Stomach smooth muscle (tissue), 2 donors: ENCODE measurements at regions not wholly inside any gene's neighbourhood (a gene's known extent, or its start where the extent isn't known, plus 50 kb on each side); places are given as distances from the start of the nearest gene placed in this dataset.
"Not testable (repeated sequence)": the region's sequence is repeated elsewhere in the genome, so short reads cannot be mapped to it uniquely, and the experiment has no call there.

Source experiments
- H3K27ac ChIP-seq: one replicate; pipeline ENCODE4 v1.7.0; 2013; ENCODE audit warnings: mild to moderate bottlenecking, low read length, inconsistent platforms
- H3K27me3 ChIP-seq, 2 donors: one replicate each; pipeline ENCODE4 v1.7.0; 2013; ENCODE audit warnings: low read length in 2 of 2; ENCODE audit not compliant: insufficient read depth in 2 of 2, control insufficient read depth in 1 of 2
- H3K36me3 ChIP-seq, 2 donors: one replicate each; pipeline ENCODE4 v1.7.0; 2013; ENCODE audit warnings: low read length in 2 of 2; ENCODE audit not compliant: control insufficient read depth in 2 of 2, insufficient read depth in 2 of 2
- H3K4me1 ChIP-seq: one replicate; pipeline ENCODE4 v1.7.0; 2013; ENCODE audit warnings: low read length; ENCODE audit not compliant: control insufficient read depth, insufficient read depth
- H3K4me3 ChIP-seq, 2 donors: one replicate each; pipeline ENCODE4 v1.7.0; 2013; ENCODE audit warnings: low read length in 2 of 2
- H3K9ac ChIP-seq, 2 donors: one replicate each; pipeline ENCODE4 v1.7.0; 2013; ENCODE audit warnings: low read length in 2 of 2, mild to moderate bottlenecking in 1 of 2
- H3K9me3 ChIP-seq, 2 donors: one replicate each; pipeline ENCODE4 v1.7.0; 2013; ENCODE audit warnings: low read length in 2 of 2; ENCODE audit not compliant: control insufficient read depth in 2 of 2
- donor health status: healthy.
- donor health status: Pancreatic carcinoma.

- no peak overlapping the region for H3K4me3 ChIP-seq
- no peaks in the 10 kb centered on the region for H3K27me3 ChIP-seq
- H3K36me3 ChIP-seq, result no peaks in the 10 kb centered on the region
- no peaks in the 10 kb centered on the region for H3K9me3 ChIP-seq
- H3K4me1 ChIP-seq, result no peaks in the 10 kb centered on the region
- no peak overlapping the region for H3K27ac ChIP-seq
- no peak overlapping the region for H3K9ac ChIP-seq
Observed at GRCh38 chr1:95655321-95656020, 421.5 kb downstream of the RWDD3 start.

GRCh38 chr1:95657248-95657647, 423.2 kb downstream of the RWDD3 start:
- Histone ChIP-seq H3K4me1 (no peaks in the 10 kb centered on the region), H3K36me3 (no peaks in the 10 kb centered on the region), H3K27me3 (no peaks in the 10 kb centered on the region), H3K27ac (no peak overlapping the region), H3K9me3 (no peaks in the 10 kb centered on the region), H3K4me3 (no peak overlapping the region), H3K9ac (no peak overlapping the region)

- Histone ChIP-seq H3K36me3 (no peaks in the 10 kb centered on the region), H3K4me3 (no peak overlapping the region)
Observed at GRCh38 chr1:95659166-95659565, 425.2 kb downstream of the RWDD3 start.

GRCh38 chr1:95659588-95659987, 425.6 kb downstream of the RWDD3 start:
- no peaks in the 10 kb centered on the region for H3K27me3 ChIP-seq
- no peak overlapping the region for H3K27ac ChIP-seq
- no peak overlapping the region for H3K9ac ChIP-seq
- no peak overlapping the region for H3K4me3 ChIP-seq
- no peaks in the 10 kb centered on the region for H3K36me3 ChIP-seq
- H3K4me1 ChIP-seq, result no peaks in the 10 kb centered on the region
- no peaks in the 10 kb centered on the region for H3K9me3 ChIP-seq

More at GRCh38 chr1:95659166-95659565, 425.2 kb downstream of the RWDD3 start:
- no peak overlapping the region for H3K9ac ChIP-seq
- no peaks in the 10 kb centered on the region for H3K4me1 ChIP-seq
- H3K27me3 ChIP-seq, result no peaks in the 10 kb centered on the region
- no peak overlapping the region for H3K27ac ChIP-seq
- no peaks in the 10 kb centered on the region for H3K9me3 ChIP-seq

- no peak overlapping the region for H3K27ac ChIP-seq
- H3K9me3 ChIP-seq, result no peaks in the 10 kb centered on the region
- no peak overlapping the region for H3K4me3 ChIP-seq
- H3K9ac ChIP-seq, result no peak overlapping the region
- H3K4me1 ChIP-seq, result no peaks in the 10 kb centered on the region
- no peaks in the 10 kb centered on the region for H3K27me3 ChIP-seq
- no peaks in the 10 kb centered on the region for H3K36me3 ChIP-seq
Observed at GRCh38 chr1:95660736-95661135, 426.7 kb downstream of the RWDD3 start.

GRCh38 chr1:95663530-95663929, 429.5 kb downstream of the RWDD3 start:
- H3K4me3 ChIP-seq, H3K27ac ChIP-seq, H3K4me1 ChIP-seq, H3K9ac ChIP-seq, H3K9me3 ChIP-seq, H3K27me3 ChIP-seq, H3K36me3 ChIP-seq: not testable (repeated sequence)

- Histone ChIP-seq H3K4me3 (no peak overlapping the region), H3K27ac (no peak overlapping the region), H3K4me1 (no peaks in the 10 kb centered on the region), H3K9ac (no peak overlapping the region), H3K36me3 (no peaks in the 10 kb centered on the region), H3K9me3 (no peaks in the 10 kb centered on the region), H3K27me3 (no peaks in the 10 kb centered on the region)
Observed at GRCh38 chr1:95668165-95668564, 434.2 kb downstream of the RWDD3 start.

- H3K27me3 ChIP-seq, H3K27ac ChIP-seq, H3K4me1 ChIP-seq, H3K4me3 ChIP-seq, H3K9ac ChIP-seq, H3K36me3 ChIP-seq, H3K9me3 ChIP-seq: not testable (repeated sequence)
Observed at GRCh38 chr1:95669638-95670037, 435.6 kb downstream of the RWDD3 start.

GRCh38 chr1:95671098-95671497, 437.1 kb downstream of the RWDD3 start:
- Histone ChIP-seq H3K9me3 (no peaks in the 10 kb centered on the region), H3K9ac (no peak overlapping the region), H3K27me3 (no peaks in the 10 kb centered on the region), H3K36me3 (no peaks in the 10 kb centered on the region), H3K4me3 (no peak overlapping the region), H3K27ac (no peak overlapping the region), H3K4me1 (no peaks in the 10 kb centered on the region)

- Histone ChIP-seq H3K9ac (no peak overlapping the region), H3K27ac (no peak overlapping the region), H3K9me3 (no peaks in the 10 kb centered on the region), H3K4me3 (no peak overlapping the region), H3K36me3 (no peaks in the 10 kb centered on the region), H3K4me1 (no peaks in the 10 kb centered on the region), H3K27me3 (no peaks in the 10 kb centered on the region)
Observed at GRCh38 chr1:95679262-95679661, 445.3 kb downstream of the RWDD3 start.

- H3K27ac ChIP-seq, result no peak overlapping the region
- H3K9ac ChIP-seq, result no peak overlapping the region
- no peaks in the 10 kb centered on the region for H3K27me3 ChIP-seq
- H3K4me1 ChIP-seq, result no peaks in the 10 kb centered on the region
- H3K9me3 ChIP-seq, result no peaks in the 10 kb centered on the region
- H3K4me3 ChIP-seq, result no peak overlapping the region
- no peaks in the 10 kb centered on the region for H3K36me3 ChIP-seq
Observed at GRCh38 chr1:95685081-95685480, 451.1 kb downstream of the RWDD3 start.
